Osteocyte (in vitro differentiated cells): ENCODE measurements at regions not wholly inside any gene's neighbourhood (a gene's known extent, or its start where the extent isn't known, plus 50 kb on each side); places are given as distances from the start of the nearest gene placed in this dataset.

Experiments used
- DNase-seq: peaks from one replicate; pipeline ENCODE4 v3.0.0; 2021; ENCODE audit warnings: mixed read lengths; ENCODE audit not compliant: unreplicated experiment; ENCODE audit errors: extremely low spot score
- H3K27ac Mint-ChIP-seq: one replicate; pipeline ENCODE4 v1.8.0; 2021; ENCODE audit warnings: mild to moderate bottlenecking, mixed read lengths; ENCODE audit not compliant: unreplicated experiment
- H3K27me3 Mint-ChIP-seq: one replicate; pipeline ENCODE4 v1.8.0; 2021; ENCODE audit warnings: mixed read lengths; ENCODE audit not compliant: unreplicated experiment
- H3K36me3 Mint-ChIP-seq: one replicate; pipeline ENCODE4 v1.8.0; 2021; ENCODE audit warnings: mixed read lengths; ENCODE audit not compliant: unreplicated experiment
- H3K4me1 Mint-ChIP-seq: one replicate; pipeline ENCODE4 v1.8.0; 2021; ENCODE audit warnings: mixed read lengths; ENCODE audit not compliant: unreplicated experiment
- H3K4me3 Mint-ChIP-seq: one replicate; pipeline ENCODE4 v1.8.0; 2021; ENCODE audit warnings: mild to moderate bottlenecking, moderate library complexity, mixed read lengths; ENCODE audit not compliant: unreplicated experiment
- H3K9me3 Mint-ChIP-seq: one replicate; pipeline ENCODE4 v1.8.0; 2021; ENCODE audit warnings: mixed read lengths; ENCODE audit not compliant: unreplicated experiment
- TF ChIP-seq, protein P1 (sequence below): fragments of 200-600 bp; sonication (generic); IDR thresholded peaks from 2 replicates; pipeline ENCODE4 v1.5.0; 2021; ENCODE audit warnings: antibody characterized with exemption, mild to moderate bottlenecking, moderate library complexity

DNA sequence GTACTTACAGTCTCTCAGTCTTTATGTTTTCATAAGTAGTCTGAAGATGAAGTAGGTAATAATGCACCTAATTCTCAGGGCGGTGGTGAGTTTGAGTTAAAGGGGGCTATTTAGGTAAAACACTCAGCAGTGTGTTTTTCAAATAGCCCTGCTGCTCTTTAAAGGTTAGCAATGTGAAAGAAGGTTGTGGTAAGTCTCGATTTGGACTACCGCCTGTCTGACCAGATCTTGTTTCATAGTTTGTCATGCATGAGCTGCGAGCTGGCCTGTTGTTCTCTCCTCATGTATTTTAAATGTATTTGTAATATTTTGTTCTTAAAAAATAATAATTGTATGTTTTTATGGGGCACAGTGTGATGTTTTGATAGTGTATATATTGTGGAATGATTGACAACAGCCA lies 340.2 kb downstream of the DHX35 start:
- no peak overlapping the region for H3K4me3 Mint-ChIP-seq
- TF ChIP-seq, protein P1, sequence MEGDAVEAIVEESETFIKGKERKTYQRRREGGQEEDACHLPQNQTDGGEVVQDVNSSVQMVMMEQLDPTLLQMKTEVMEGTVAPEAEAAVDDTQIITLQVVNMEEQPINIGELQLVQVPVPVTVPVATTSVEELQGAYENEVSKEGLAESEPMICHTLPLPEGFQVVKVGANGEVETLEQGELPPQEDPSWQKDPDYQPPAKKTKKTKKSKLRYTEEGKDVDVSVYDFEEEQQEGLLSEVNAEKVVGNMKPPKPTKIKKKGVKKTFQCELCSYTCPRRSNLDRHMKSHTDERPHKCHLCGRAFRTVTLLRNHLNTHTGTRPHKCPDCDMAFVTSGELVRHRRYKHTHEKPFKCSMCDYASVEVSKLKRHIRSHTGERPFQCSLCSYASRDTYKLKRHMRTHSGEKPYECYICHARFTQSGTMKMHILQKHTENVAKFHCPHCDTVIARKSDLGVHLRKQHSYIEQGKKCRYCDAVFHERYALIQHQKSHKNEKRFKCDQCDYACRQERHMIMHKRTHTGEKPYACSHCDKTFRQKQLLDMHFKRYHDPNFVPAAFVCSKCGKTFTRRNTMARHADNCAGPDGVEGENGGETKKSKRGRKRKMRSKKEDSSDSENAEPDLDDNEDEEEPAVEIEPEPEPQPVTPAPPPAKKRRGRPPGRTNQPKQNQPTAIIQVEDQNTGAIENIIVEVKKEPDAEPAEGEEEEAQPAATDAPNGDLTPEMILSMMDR = no peak
- no peaks in the 10 kb centered on the region for H3K4me1 Mint-ChIP-seq
- H3K27me3 Mint-ChIP-seq = peaks cover 3% of the 10 kb centered on the region
- DNase-seq = no peak
- H3K27ac Mint-ChIP-seq = no peak overlapping the region
- peaks cover under 1% of the 10 kb centered on the region for H3K9me3 Mint-ChIP-seq
- H3K36me3 Mint-ChIP-seq = no peaks in the 10 kb centered on the region

DNA sequence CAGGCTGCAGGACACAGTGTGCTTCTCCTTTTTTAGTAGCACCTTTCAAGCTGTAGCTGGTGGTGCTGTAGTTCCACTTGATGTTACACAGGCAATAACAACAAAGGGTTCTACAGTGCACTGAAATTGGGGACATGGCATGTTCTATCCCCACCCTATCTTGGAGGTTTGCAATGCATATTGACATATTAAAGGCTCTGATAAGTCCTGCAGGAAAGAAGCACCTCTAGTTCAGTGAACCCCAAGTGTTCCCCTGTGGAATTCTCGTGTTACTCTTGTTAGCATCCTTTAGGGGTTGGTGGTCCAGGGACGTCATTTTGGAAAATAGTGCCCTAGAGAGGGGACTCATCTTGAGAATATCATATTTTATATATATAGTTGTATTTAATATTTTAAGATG lies 337.6 kb downstream of the DHX35 start:
- H3K4me3 Mint-ChIP-seq = no peak overlapping the region
- H3K9me3 Mint-ChIP-seq = no peaks in the 10 kb centered on the region
- peaks cover 3% of the 10 kb centered on the region for H3K27me3 Mint-ChIP-seq
- DNase-seq = no peak
- TF ChIP-seq, protein P1 = no peak
- no peaks in the 10 kb centered on the region for H3K36me3 Mint-ChIP-seq
- H3K27ac Mint-ChIP-seq = no peak overlapping the region
- H3K4me1 Mint-ChIP-seq = no peaks in the 10 kb centered on the region

DNA sequence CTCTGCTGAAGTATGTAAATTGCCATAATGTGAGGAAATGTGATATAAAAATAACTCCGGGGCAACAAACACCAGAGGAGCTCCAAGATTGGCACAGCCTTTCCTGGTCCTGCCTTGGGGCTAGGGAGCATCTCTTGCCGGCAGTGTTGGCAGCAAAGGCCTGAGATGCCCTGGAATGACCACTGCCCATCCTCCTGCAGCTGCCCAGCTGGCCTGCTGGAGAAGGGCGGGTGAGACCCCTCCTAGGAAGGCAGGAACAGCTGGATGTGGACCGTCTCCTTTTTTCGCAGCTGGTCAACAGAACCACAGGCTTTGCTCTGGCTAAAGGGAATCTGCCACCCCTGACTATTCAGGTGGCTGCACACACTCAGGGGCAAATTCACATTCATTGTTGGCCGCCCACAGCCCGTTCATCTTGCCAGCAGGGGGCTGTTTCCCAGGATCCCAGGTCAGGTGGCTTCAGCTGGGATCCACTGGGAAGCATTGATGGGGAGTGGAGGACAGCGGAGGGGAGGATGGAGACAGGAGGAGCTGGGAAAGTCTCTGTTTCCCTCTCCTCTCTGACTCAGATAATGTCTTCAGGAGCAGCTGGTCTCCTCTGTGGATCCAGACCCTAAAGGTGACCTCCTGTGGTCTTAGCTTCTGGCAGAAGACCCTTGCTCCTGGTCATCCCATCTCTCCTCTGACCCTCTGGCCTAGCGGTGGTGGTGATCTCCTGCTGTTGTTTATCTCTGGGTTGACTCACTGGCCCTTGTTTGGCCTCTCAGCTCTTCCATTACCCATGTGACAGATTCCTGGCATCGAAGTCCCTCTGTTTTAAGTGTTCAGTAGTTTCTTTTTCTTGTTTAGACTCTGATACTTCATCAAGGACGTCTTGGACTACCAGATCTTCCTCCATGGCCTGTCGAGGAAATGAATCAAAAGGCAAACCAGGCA lies 336.7 kb downstream of the DHX35 start:
- Mint-ChIP-seq H3K9me3 (no peaks in the 10 kb centered on the region), H3K27me3 (peaks cover 3% of the 10 kb centered on the region), H3K27ac (no peak overlapping the region), H3K4me3 (no peak overlapping the region), H3K4me1 (no peaks in the 10 kb centered on the region), H3K36me3 (no peaks in the 10 kb centered on the region)
- TF ChIP-seq, protein P1 = no peak
- no peak for DNase-seq

DNA sequence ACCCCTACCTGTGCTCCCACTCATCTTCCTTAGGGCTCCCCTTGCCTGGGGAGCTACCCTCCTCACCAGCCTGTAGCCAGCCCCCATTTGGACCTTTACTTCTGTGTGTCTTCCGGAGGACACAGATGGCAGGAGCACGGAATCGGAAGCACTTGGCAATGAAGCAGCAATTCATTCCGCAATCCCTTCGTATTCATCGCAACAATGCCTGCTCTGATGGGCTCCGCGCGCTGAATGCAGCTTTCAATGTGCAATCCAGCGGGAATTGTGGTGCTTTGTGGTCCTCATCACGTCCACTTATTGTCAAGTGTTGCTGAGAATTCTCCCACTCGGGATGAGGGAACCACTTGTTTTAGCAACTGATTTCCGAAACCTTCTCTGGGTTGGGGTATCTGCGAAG lies 336.0 kb downstream of the DHX35 start:
- no peaks in the 10 kb centered on the region for H3K4me1 Mint-ChIP-seq
- peaks cover 4% of the 10 kb centered on the region for H3K27me3 Mint-ChIP-seq
- no peak overlapping the region for H3K27ac Mint-ChIP-seq
- TF ChIP-seq, protein P1 = no peak
- no peaks in the 10 kb centered on the region for H3K9me3 Mint-ChIP-seq
- DNase-seq = no peak
- no peaks in the 10 kb centered on the region for H3K36me3 Mint-ChIP-seq
- H3K4me3 Mint-ChIP-seq = no peak overlapping the region

DNA sequence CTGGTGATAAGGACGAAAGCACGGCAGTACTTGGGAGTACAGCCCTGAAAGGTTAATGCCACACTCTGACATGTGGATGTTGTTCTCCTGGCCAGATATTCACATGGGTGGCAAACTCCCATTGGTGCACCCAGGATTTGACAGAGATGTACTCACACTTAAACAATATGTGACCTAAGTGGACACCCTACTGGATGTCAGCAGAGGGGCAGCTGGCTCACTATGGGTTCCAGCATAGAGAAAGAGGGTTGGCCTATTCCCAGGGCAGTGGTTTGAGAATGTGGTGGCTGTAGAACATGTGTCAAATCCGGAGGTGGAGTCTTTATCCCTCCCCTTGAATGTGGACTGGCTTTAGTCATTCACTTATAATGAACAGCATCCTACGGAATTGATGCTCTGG lies 333.2 kb downstream of the DHX35 start:
- TF ChIP-seq, protein P1 = no peak
- peaks cover 9% of the 10 kb centered on the region for H3K9me3 Mint-ChIP-seq
- DNase-seq = no peak

More for the DNA sequence above, 333.2 kb downstream of the DHX35 start:
- H3K27me3 Mint-ChIP-seq = peaks cover 7% of the 10 kb centered on the region
- H3K4me3 Mint-ChIP-seq = no peak overlapping the region
- H3K4me1 Mint-ChIP-seq = no peaks in the 10 kb centered on the region
- H3K27ac Mint-ChIP-seq = no peak overlapping the region
- no peaks in the 10 kb centered on the region for H3K36me3 Mint-ChIP-seq
